ENCODE measurements at regions not wholly inside any gene's neighbourhood (a gene's known extent, or its start where the extent isn't known, plus 50 kb on each side); places are given as distances from the start of the nearest gene placed in this dataset.

- TF ChIP-seq CTCF (IDR thresholded peaks at IDR 0.05; ENCODE audit: low read depth, low read length), result no peak
- no peak for TF ChIP-seq POLR2A (IDR thresholded peaks at IDR 0.05; ENCODE audit: extremely low read depth, insufficient read length)
- TF ChIP-seq MYC (IDR thresholded peaks at IDR 0.05; ENCODE audit: low read depth, low read length), result no peak
These were observed 102.5 kb upstream of the PDZRN3 start for GRCh38 chr3:73727117-73727821.
